Calu3 (cell line): ENCODE measurements at regions not wholly inside any gene's neighbourhood (a gene's known extent, or its start where the extent isn't known, plus 50 kb on each side); places are given as distances from the start of the nearest gene placed in this dataset.
"Not testable (repeated sequence)": the region's sequence is repeated elsewhere in the genome, so short reads cannot be mapped to it uniquely, and the experiment has no call there.

Source experiments
- BruUV-seq: library from RNA; stranded (reverse); fragments of 400-500 nt; replicated peaks from 2 replicates; lab custom pipeline; 2021; lab: Mats Ljungman, UMichigan
- CTCF ChIA-PET: fragments of 300-600 bp; sonication (Branson Sonifier 250); formaldehyde crosslinking; loops from one replicate; lab custom pipeline; 2022; ENCODE audit warnings: antibody characterized with exemption; lab: Charles Lee
- DNase-seq: peaks from one replicate; pipeline ENCODE4 v3.0.0; 2022
- H3K27ac Mint-ChIP-seq: one replicate; pipeline ENCODE4 v1.8.0; 2022; ENCODE audit warnings: mixed read lengths; ENCODE audit not compliant: unreplicated experiment
- H3K27me3 Mint-ChIP-seq: one replicate; pipeline ENCODE4 v1.8.0; 2022; ENCODE audit warnings: mixed read lengths; ENCODE audit not compliant: unreplicated experiment
- H3K36me3 Mint-ChIP-seq: one replicate; pipeline ENCODE4 v1.8.0; 2022; ENCODE audit warnings: mild to moderate bottlenecking, moderate library complexity, mixed read lengths; ENCODE audit not compliant: insufficient read depth, unreplicated experiment
- H3K4me1 Mint-ChIP-seq: one replicate; pipeline ENCODE4 v1.8.0; 2022; ENCODE audit warnings: mild to moderate bottlenecking, low read depth, mixed read lengths; ENCODE audit not compliant: unreplicated experiment
- H3K4me3 Mint-ChIP-seq: one replicate; pipeline ENCODE4 v1.8.0; 2022; ENCODE audit warnings: mild to moderate bottlenecking, low read depth, moderate library complexity, mixed read lengths; ENCODE audit not compliant: unreplicated experiment
- H3K9me3 Mint-ChIP-seq: one replicate; pipeline ENCODE4 v1.8.0; 2022; ENCODE audit warnings: low read depth, mixed read lengths; ENCODE audit not compliant: unreplicated experiment
- CTCF ChIP-seq: fragments of 200-600 bp; IDR thresholded peaks from one replicate; pipeline ENCODE4 v1.8.0; 2022; ENCODE audit warnings: antibody characterized with exemption; ENCODE audit not compliant: unreplicated experiment
- intact Hi-C: fragments of 100-400 bp; cut with micrococcal nuclease; formaldehyde crosslinking; loops from one replicate; pipeline ENCODE4 v1.10.0; 2022; ENCODE audit not compliant: unreplicated experiment

GRCh38 chr16:86270696-86271095 is 239.6 kb upstream of the FOXF1 start:
- Mint-ChIP-seq H3K27me3 (peaks cover 59% of the 10 kb centered on the region), H3K4me3 (no peak overlapping the region), H3K9me3 (no peaks in the 10 kb centered on the region), H3K4me1 (no peaks in the 10 kb centered on the region), H3K36me3 (no peaks in the 10 kb centered on the region), H3K27ac (no peak overlapping the region)
- no peak for DNase-seq
- TF ChIP-seq CTCF = no peak
- no TSS peak for BruUV-seq
- intact Hi-C loops = no loop called here
- CTCF ChIA-PET = no interaction called here

GRCh38 chr16:86272744-86273143 is 237.6 kb upstream of the FOXF1 start:
- Mint-ChIP-seq H3K27ac (no peak overlapping the region), H3K9me3 (no peaks in the 10 kb centered on the region), H3K27me3 (peaks cover 77% of the 10 kb centered on the region), H3K4me3 (no peak overlapping the region), H3K4me1 (no peaks in the 10 kb centered on the region), H3K36me3 (no peaks in the 10 kb centered on the region)
- intact Hi-C loops = no loop called here
- CTCF ChIA-PET = interaction anchor here (0.9 kb wide), 1 partner anchor 17 kb away, joined by 3 read pairs; no protein-coding TSS in a partner anchor
- no TSS peak for BruUV-seq
- DNase-seq = no peak
- no peak for TF ChIP-seq CTCF

GRCh38 chr16:86277221-86277620 is 233.1 kb upstream of the FOXF1 start:
- no peak for DNase-seq
- Mint-ChIP-seq H3K4me1 (no peaks in the 10 kb centered on the region), H3K9me3 (no peaks in the 10 kb centered on the region), H3K27ac (no peak overlapping the region), H3K4me3 (no peak overlapping the region), H3K36me3 (no peaks in the 10 kb centered on the region), H3K27me3 (peaks cover 96% of the 10 kb centered on the region)
- BruUV-seq = no TSS peak
- TF ChIP-seq CTCF = no peak
- intact Hi-C loops = no loop called here
- CTCF ChIA-PET = no interaction called here

GRCh38 chr16:86277859-86278258 is 232.5 kb upstream of the FOXF1 start:
- DNase-seq, H3K27ac Mint-ChIP-seq, H3K9me3 Mint-ChIP-seq, CTCF ChIA-PET, BruUV-seq, H3K4me3 Mint-ChIP-seq, H3K36me3 Mint-ChIP-seq, H3K4me1 Mint-ChIP-seq, intact Hi-C loops: not testable (repeated sequence)
- H3K27me3 Mint-ChIP-seq = peaks cover 96% of the 10 kb centered on the region

- no TSS peak for BruUV-seq
- peaks cover 96% of the 10 kb centered on the region for H3K27me3 Mint-ChIP-seq
These were observed 228.9 kb upstream of the FOXF1 start for GRCh38 chr16:86281421-86281820.

More at GRCh38 chr16:86281421-86281820, 228.9 kb upstream of the FOXF1 start:
- Mint-ChIP-seq H3K9me3 (no peaks in the 10 kb centered on the region), H3K4me1 (no peaks in the 10 kb centered on the region), H3K27ac (no peak overlapping the region), H3K4me3 (no peak overlapping the region), H3K36me3 (no peaks in the 10 kb centered on the region)
- DNase-seq = no peak
- intact Hi-C loops = no loop called here
- TF ChIP-seq CTCF = no peak
- CTCF ChIA-PET = no interaction called here
